ENCODE measurements at regions not wholly inside any gene's neighbourhood (a gene's known extent, or its start where the extent isn't known, plus 50 kb on each side); places are given as distances from the start of the nearest gene placed in this dataset.

GRCh38 chr17:71975331-71975801 lies 145.5 kb upstream of the SOX9 start:
- no peak for DNase-seq (ENCODE audit: low spot score)

- no peak for DNase-seq (ENCODE audit: low spot score)
Observed at GRCh38 chr17:71976011-71976649, 144.7 kb upstream of the SOX9 start.

- DNase-seq (ENCODE audit: low spot score): no peak
Observed at GRCh38 chr17:71978435-71978834, 142.4 kb upstream of the SOX9 start.

- no peak for DNase-seq (ENCODE audit: low spot score)
Observed at GRCh38 chr17:71980171-71980570, 140.6 kb upstream of the SOX9 start.

DNA sequence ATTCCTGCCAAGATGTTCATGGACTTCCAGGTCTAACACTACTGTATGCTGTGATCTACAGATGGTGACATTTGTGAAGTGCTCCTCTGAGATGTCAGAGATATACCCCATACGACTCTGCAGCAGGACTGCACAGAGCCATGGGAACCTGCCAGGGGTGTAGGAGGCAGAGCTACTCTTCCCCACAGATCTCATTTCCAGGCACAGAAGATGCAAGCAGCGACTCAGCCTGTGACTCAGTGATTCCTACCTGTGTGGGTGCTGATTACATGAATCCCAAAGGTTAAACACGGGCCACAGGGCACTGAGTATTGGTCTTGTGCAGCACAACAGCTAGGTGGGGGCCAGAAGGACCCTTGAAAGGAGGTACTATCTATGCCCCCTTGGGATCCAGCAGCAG lies 137.0 kb upstream of the SOX9 start:
- DNase-seq (ENCODE audit: low spot score): no peak

DNA sequence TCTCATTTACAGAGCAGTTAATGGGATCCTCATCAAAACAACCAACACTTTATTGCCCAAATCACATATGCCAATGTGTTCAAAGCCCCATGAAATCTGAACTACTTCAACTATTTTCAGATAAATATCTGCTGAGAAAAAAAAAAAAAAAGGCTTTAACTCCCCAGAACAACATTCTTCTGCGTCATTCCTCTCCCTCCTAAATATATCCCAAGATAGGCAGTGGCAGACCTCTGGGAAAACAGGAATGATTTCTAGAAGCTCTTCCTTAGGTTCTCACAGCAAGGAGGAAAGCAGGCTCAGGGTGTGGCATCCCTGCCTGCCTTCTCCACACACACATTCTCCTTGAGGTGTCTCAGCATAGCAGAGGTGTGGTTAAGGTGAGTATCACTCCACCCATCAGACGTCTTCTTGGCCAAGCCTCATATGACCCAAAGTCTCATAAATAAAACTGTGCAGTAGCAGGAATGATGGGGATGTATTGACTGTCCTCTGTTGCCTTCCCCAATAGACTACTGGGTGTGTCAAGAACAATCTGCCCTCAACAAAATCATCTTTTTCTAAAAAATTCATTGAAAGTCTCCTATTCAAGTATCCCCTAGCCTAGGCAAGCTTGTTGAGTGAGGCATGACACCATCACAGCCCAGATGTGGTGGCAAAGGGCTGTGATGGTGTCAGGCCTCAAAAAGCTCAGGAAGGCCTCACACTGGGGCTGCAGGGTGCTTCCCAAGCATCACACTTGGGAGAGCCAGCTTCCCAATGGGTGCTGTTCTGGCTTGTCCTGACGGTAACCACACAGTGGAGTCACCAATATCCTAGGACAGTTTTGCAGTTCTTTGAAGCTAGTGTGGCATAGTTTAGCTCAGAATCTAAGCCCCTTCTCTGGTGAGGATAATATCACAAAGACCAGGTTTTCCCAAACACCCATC lies 135.4 kb upstream of the SOX9 start:
- DNase-seq (ENCODE audit: low spot score): no peak

- DNase-seq (ENCODE audit: low spot score): no peak
Observed at GRCh38 chr17:71986886-71987285, 133.9 kb upstream of the SOX9 start.

- no peak for DNase-seq (ENCODE audit: low spot score)
Observed at GRCh38 chr17:71987634-71988033, 133.2 kb upstream of the SOX9 start.

- no peak for DNase-seq (ENCODE audit: low spot score)
Observed at GRCh38 chr17:71989117-71989516, 131.7 kb upstream of the SOX9 start.

DNA sequence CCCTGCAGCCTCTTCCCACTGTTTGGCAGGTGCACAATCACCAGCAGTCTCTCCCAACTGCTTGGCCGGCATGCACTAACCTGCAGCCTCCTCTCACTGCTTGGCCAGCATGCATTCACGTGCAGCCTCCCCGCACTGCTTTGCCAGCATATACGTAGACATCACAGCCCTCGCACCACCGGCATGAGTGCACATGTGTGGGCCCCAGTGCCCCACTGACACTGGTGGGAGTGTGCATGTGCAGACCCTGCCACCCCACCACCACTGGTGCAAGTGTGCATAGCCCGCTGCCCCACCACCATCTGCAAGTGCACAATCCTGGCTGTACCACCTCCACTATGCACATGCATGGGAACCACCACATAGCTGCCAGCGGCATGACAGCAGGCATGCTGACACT lies 127.5 kb upstream of the SOX9 start:
- DNase-seq (ENCODE audit: low spot score): no peak

DNA sequence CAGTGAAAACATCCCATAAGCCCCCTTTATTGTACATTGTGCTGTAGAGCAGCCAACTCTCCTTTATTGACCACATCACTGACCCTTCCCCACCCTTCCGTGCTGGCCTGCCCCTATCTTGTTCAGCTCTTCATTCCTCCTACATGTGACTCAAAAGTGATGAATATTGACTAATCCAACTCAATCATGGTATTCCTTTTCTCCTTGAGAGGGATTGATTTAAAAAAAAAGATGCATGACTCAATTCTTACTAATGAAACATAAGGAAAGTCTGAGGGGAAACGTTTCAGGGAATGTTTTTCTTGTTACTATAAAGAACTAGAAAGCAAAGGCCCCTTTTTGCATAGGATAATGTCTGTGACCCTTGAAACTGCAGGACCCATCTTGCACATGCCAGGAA lies 125.2 kb upstream of the SOX9 start:
- no peak for DNase-seq (ENCODE audit: low spot score)

- no peak for DNase-seq (ENCODE audit: low spot score)
Observed at GRCh38 chr17:72004011-72004427, 116.8 kb upstream of the SOX9 start.

DNA sequence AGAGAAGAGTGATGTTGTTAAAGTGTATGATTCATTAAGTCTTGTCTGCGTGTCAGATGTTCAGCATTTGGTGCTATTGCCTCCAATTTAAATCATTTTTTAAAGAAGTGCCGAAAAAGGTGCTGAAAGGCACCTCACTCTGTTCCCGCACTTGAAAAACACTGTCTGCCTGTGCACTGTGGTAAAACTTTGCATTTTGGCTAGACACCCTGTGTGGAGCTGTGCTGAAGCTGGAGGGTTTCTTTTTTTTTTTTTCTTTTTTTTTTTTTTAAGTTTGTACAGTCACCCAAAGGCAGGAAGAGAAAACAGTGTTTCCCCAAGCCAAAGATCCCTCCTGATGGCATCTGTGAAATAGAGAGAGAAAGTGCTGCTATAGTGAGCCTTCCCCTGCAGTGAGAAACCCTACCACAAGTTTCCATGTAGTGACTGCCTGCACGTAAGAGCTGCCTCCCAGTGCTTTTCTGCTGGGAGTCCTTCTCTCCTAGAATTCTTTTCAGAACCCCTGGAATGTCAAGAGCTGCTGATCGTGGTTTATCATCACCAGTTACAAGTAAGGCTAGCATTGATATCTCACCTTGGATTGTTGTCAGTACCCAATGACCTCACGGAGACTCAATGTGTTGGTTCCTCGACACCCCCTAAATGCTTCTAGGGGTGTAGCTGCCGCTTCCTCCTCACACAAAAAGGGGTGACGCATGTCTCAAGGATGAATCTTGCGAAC lies 116.0 kb upstream of the SOX9 start:
- DNase-seq (ENCODE audit: low spot score): no peak

DNA sequence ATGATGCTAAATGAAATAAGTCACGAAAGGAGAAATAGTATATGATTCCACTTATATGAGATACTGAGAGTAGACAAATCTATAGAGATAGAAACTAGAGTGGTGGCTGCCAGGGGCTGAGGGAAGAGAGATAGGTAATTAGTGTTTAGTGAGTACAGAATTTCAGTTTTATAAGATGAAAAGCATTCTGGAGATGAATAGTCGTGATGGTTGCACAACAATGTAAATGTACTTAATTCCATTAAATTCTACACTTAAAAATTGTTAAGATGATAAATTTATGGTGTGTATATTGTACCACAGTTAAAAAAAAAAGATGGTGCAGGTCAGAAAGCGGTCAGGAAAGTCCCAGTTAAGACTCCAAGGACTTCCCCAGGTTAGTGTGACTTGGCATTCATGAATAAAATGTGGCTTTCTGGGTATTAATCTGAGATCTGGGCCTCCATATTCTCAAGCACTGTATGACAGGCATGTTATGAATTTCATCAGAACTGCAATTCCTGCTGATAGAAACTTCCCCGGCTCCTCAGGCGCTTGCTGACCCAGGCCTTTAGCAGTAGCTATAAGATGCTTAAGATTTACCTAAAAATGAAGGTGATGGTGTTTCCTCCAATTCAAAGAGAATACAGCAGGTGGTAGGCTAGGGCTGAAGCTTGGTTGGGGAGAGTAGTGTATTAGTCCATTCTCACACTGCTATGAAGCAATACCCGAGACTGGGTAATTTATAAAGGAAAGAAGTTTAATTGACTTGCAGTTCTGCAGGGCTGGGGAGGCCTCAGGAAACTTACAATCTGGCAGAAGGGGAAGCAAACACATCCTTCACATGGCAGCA lies 115.3 kb upstream of the SOX9 start:
- no peak for DNase-seq (ENCODE audit: low spot score)

DNA sequence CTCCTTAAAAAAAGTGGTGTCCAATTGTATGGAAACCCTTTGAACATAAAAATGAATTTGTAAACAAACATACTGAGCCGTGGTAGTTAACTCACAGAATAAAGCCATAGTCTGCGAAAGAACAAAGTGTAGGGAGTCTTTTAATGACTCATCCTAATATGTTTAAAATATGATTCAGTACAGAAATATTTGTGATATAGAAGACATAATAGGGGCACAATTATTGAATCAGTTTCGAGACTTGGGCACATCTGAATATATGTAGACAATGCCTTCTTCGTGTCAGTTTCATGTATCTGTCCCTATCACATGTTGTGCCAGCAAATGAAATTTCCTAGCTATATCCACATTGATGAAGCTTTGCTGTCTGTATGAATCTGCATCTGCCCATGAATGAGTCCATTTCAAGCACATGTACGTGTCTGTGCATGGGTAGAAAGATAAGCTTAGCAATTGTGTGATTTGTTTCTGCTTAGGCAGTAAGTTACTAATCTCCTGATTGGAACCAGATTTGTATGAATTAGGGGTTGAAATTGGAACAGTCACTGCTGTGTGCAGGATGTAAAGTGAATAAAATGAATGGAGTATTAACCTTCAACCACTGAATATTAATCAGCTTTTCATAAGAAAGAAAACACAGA lies 112.5 kb upstream of the SOX9 start:
- DNase-seq (ENCODE audit: low spot score): no peak

GRCh38 chr17:72011561-72011960 lies 109.3 kb upstream of the SOX9 start:
- DNase-seq (ENCODE audit: low spot score): no peak

DNA sequence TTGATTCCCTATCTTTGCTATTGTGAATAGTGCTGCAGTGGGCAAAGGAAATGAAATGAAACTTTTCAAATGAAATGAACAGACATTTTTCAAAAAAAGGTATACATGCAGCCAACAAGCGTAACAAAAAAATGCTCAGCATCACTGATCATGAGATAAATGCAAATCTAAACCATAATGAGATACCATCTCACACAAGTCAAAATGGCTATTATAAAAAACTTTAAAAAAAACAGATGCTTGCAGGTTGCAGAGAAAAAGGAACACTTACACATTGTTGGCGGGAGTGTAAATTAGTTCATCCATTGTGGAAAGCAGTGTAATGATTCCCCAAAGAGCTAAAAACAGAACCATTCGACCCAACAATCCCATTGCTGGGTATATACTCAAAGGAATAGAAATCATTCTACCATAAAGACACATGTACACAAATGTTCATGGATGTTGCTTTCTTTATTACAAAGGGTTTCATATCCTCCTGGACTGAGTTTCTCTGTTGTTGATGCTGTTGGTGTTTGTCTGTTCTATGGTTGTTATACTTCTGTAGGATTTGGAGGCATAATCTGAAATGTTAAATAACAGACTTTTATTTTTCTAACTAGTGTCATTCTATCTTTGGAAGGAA lies 99.3 kb upstream of the SOX9 start:
- no peak for DNase-seq (ENCODE audit: low spot score)

DNA sequence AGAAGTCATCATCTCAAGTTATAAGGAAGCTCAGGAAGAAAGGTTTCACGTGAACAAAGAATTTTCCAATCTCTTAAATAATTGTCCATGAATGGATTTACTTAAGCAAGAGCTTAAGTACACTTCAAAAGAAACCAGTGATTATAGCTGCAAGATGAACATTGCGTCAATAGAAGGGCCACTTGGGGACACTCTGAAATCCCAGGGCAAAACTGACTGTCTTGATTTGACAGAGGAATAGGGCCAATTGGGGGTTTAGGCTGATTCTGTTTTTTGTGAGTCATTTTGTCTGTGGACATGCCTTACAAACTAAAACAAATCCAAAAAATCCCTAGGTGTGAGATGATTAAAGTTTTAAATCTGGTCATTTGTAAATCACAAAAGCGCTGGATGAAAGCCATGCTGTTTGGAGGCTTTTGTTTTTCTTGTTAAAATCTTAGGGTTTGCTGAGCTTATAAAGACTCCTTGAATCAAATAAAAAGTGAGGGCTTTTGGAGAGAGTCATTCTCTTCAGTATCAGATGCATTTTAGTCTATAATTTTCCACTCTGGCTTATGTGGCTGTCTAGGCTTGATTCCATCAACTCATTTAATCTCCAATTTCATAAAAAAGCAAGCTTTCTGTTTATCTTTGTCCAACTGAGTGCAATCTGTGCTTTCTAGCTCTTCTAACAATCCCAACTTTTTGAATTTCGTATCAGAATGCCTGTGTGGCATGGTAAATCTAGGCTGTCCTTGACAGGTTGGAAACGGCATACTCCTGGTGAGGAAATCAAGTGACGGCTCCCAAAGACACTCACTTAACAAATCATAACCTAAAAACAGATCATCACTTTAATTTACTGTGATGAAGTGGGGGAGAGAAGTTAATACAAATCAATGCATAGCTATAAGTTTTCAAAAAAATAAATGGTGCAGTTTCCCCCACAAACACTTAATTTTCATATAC lies 98.2 kb upstream of the SOX9 start:
- DNase-seq (ENCODE audit: low spot score): no peak

GRCh38 chr17:72024457-72024856 lies 96.4 kb upstream of the SOX9 start:
- DNase-seq (ENCODE audit: low spot score): no peak

GRCh38 chr17:72025113-72025512 lies 95.7 kb upstream of the SOX9 start:
- no peak for DNase-seq (ENCODE audit: low spot score)

All from hematopoietic multipotent progenitor cell treated with erythropoietin and hydrocortisone succinate and interleukin-3 and kit ligand, for 15 days (in vitro differentiated cells).